ENCODE measurements at regions not wholly inside any gene's neighbourhood (a gene's known extent, or its start where the extent isn't known, plus 50 kb on each side); places are given as distances from the start of the nearest gene placed in this dataset.

DNA sequence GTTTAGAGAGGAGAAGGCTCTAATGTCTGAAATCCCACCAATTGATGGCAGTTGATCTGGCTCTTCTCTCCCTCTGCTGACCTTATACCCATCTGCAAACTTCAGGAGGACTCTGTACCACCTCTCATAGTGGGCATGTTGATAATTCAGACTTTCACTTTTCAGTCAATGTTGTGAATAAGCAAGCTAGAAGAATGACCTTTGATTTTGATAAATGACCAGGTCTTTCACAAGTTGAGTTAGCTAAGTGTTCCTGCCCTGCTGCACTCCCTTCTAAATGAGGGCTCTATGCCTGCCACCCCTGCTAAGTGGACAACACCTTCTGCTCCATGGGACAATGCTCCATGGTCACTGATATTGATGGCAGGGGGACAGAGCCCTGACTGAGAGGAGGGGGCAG lies 74.7 kb downstream of the SPRY4 start:
- no peaks in the 10 kb centered on the region for H3K4me1 Mint-ChIP-seq
- H3K27me3 Mint-ChIP-seq: peaks cover 11% of the 10 kb centered on the region
- Histone ChIP-seq H3K4me1 (ENCODE audit: control insufficient read depth in 2 of 2, insufficient read depth in 2 of 2, low read length in 2 of 2) (no peaks in the 10 kb centered on the region), H3K36me3 (replicated peaks in 1 of 2; ENCODE audit: control extremely low read depth in 1 of 2, control insufficient read depth in 1 of 2, extremely low read depth in 1 of 2, insufficient read depth in 2 of 2, low read length in 1 of 2) (no peaks in the 10 kb centered on the region), H3K79me2 (ENCODE audit: control insufficient read depth, insufficient read depth, low read length) (no peaks in the 10 kb centered on the region), H3K4me2 (replicated peaks; ENCODE audit: low read depth, low read length, poor library complexity, severe bottlenecking) (no peak overlapping the region), H3K4me3 (ENCODE audit: control extremely low read depth in 1 of 5, extremely low read depth in 1 of 5, insufficient read depth in 1 of 5, low read depth in 2 of 5, low read length in 4 of 5) (no peak overlapping the region), H3K9me3 (ENCODE audit: control extremely low read depth in 1 of 3, control insufficient read depth in 2 of 3, insufficient read depth in 1 of 3, low read length in 2 of 3) (peaks cover 0 to 3% (median 0%) of the 10 kb centered on the region in 3 donors), H3K27me3 (replicated peaks in 1 of 4; ENCODE audit: control extremely low read depth in 1 of 4, control insufficient read depth in 3 of 4, insufficient read depth in 4 of 4, low read length in 3 of 4) (no peaks in the 10 kb centered on the region), H2AFZ (ENCODE audit: insufficient read depth, low read depth, low read length, poor library complexity, severe bottlenecking) (no peak overlapping the region), H3K27ac (ENCODE audit: low read length in 2 of 2) (no peak overlapping the region), H3K9ac (ENCODE audit: low read length) (no peak overlapping the region), H4K20me1 (ENCODE audit: control insufficient read depth, insufficient read depth, low read length, poor library complexity, severe bottlenecking) (no peaks in the 10 kb centered on the region)
- no peak overlapping the region for H3K27ac Mint-ChIP-seq
- ATAC-seq (ENCODE audit: low read depth): no peak
- ChIA-PET CTCF (no interaction called here), POLR2A (no interaction called here)
- TF ChIP-seq, protein P1, sequence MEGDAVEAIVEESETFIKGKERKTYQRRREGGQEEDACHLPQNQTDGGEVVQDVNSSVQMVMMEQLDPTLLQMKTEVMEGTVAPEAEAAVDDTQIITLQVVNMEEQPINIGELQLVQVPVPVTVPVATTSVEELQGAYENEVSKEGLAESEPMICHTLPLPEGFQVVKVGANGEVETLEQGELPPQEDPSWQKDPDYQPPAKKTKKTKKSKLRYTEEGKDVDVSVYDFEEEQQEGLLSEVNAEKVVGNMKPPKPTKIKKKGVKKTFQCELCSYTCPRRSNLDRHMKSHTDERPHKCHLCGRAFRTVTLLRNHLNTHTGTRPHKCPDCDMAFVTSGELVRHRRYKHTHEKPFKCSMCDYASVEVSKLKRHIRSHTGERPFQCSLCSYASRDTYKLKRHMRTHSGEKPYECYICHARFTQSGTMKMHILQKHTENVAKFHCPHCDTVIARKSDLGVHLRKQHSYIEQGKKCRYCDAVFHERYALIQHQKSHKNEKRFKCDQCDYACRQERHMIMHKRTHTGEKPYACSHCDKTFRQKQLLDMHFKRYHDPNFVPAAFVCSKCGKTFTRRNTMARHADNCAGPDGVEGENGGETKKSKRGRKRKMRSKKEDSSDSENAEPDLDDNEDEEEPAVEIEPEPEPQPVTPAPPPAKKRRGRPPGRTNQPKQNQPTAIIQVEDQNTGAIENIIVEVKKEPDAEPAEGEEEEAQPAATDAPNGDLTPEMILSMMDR (IDR thresholded peaks at IDR 0.05): no peak
- no peak for TF ChIP-seq EZH2 (IDR thresholded peaks at IDR 0.05; ENCODE audit: borderline replicate concordance, insufficient read depth, low read depth, low read length, poor library complexity, severe bottlenecking)
- H3K4me3 Mint-ChIP-seq: no peak overlapping the region
- DNase-seq: no peak
- no peaks in the 10 kb centered on the region for H3K9me3 Mint-ChIP-seq (ENCODE audit: insufficient read depth)
- intact Hi-C loops (cut with micrococcal nuclease): no loop called here

DNA sequence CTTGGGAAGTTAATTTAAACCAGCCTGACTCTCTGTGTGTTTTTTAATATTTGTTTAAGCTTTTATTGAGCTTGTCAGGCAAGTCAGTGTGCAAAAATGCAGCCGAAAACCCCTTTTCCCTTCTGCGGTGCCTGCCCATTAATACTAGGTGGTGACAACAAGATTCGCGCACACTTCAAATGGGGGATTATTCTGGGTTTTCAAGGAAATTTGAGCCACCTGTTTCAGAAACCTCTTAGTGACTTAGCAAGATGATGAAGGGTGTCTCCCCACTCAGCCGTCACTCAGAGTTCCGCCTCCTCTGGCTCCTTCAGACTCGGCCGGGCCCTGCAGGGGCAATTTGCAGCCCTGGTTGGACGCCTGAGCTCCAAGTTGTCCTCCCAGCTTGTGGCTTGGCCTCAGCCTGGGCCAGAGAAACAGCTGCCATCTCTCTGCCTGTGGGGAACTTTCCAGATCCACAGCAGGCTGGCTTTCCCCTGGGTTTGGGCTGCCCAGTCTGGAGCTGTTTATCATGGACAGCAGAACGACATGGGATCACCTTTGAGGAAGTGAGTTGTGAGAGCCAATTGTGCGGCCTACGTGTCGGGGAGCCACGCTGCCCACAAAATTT lies 75.9 kb downstream of the SPRY4 start:
- H3K4me2 ChIP-seq (replicated peaks; ENCODE audit: low read depth, low read length, poor library complexity, severe bottlenecking): no peak overlapping the region
- TF ChIP-seq, protein P1 (IDR thresholded peaks at IDR 0.05): no peak
- TF ChIP-seq EZH2 (IDR thresholded peaks at IDR 0.05; ENCODE audit: borderline replicate concordance, insufficient read depth, low read depth, low read length, poor library complexity, severe bottlenecking): no peak
- intact Hi-C loops (cut with micrococcal nuclease): no loop called here
- no peak for DNase-seq
- H3K4me1 Mint-ChIP-seq: no peaks in the 10 kb centered on the region
- no peak for ATAC-seq (ENCODE audit: low read depth)
- 91% methylated on average over 10 of the region's 14 CpGs for WGBS (ENCODE audit: insufficient coverage)
- H4K20me1 ChIP-seq (ENCODE audit: control insufficient read depth, insufficient read depth, low read length, poor library complexity, severe bottlenecking): no peaks in the 10 kb centered on the region
- POLR2A ChIA-PET: no interaction called here
- H2AFZ ChIP-seq (ENCODE audit: insufficient read depth, low read depth, low read length, poor library complexity, severe bottlenecking): no peak overlapping the region
- H3K4me1 ChIP-seq (ENCODE audit: control insufficient read depth in 2 of 2, insufficient read depth in 2 of 2, low read length in 2 of 2): no peaks in the 10 kb centered on the region
- no peak overlapping the region for H3K27ac ChIP-seq (ENCODE audit: low read length in 2 of 2)
- H3K9me3 Mint-ChIP-seq (ENCODE audit: insufficient read depth): no peaks in the 10 kb centered on the region
- peaks cover 6% of the 10 kb centered on the region for H3K27me3 Mint-ChIP-seq
- CTCF ChIA-PET: no interaction called here
- H3K27me3 ChIP-seq (replicated peaks in 1 of 4; ENCODE audit: control extremely low read depth in 1 of 4, control insufficient read depth in 3 of 4, insufficient read depth in 4 of 4, low read length in 3 of 4): peaks cover 0 to 3% (median 0%) of the 10 kb centered on the region in 4 experiments
- H3K4me3 ChIP-seq (ENCODE audit: control extremely low read depth in 1 of 5, extremely low read depth in 1 of 5, insufficient read depth in 1 of 5, low read depth in 2 of 5, low read length in 4 of 5): no peak overlapping the region
- no peak overlapping the region for H3K27ac Mint-ChIP-seq
- H3K4me3 Mint-ChIP-seq: no peak overlapping the region
- H3K9me3 ChIP-seq (ENCODE audit: control extremely low read depth in 1 of 3, control insufficient read depth in 2 of 3, insufficient read depth in 1 of 3, low read length in 2 of 3): peaks cover 0 to 5% (median 0%) of the 10 kb centered on the region in 3 donors
- no peaks in the 10 kb centered on the region for H3K36me3 ChIP-seq (replicated peaks in 1 of 2; ENCODE audit: control extremely low read depth in 1 of 2, control insufficient read depth in 1 of 2, extremely low read depth in 1 of 2, insufficient read depth in 2 of 2, low read length in 1 of 2)
- H3K79me2 ChIP-seq (ENCODE audit: control insufficient read depth, insufficient read depth, low read length): no peaks in the 10 kb centered on the region
- H3K9ac ChIP-seq (ENCODE audit: low read length): no peak overlapping the region

Measured in B cell (primary cell).